IgD-negative memory B cell (primary cell): ENCODE measurements at regions not wholly inside any gene's neighbourhood (a gene's known extent, or its start where the extent isn't known, plus 50 kb on each side); places are given as distances from the start of the nearest gene placed in this dataset.
A peak's percentile ranks its signal among the peaks of the same experiment; 100 is the strongest.

Experiments used
- H3K27ac Mint-ChIP-seq, 3 donors: one replicate each; pipeline ENCODE4 v1.8.0; 2020 to 2022; ENCODE audit warnings: mild to moderate bottlenecking in 3 of 3, mixed read lengths in 3 of 3, moderate library complexity in 1 of 3
- H3K27me3 Mint-ChIP-seq: one replicate; pipeline ENCODE4 v1.8.0; 2021; ENCODE audit warnings: mixed read lengths
- H3K36me3 Mint-ChIP-seq: one replicate; pipeline ENCODE4 v1.8.0; 2020; ENCODE audit warnings: mild to moderate bottlenecking, mixed read lengths
- H3K4me1 Mint-ChIP-seq, 3 donors: one replicate each; pipeline ENCODE4 v1.8.0; 2020 to 2022; ENCODE audit warnings: mixed read lengths in 3 of 3, mild to moderate bottlenecking in 1 of 3
- H3K4me3 Mint-ChIP-seq, 4 donors: one replicate each; pipeline ENCODE4 v1.8.0; 2020 to 2022; ENCODE audit warnings: mild to moderate bottlenecking in 4 of 4, mixed read lengths in 4 of 4, moderate library complexity in 3 of 4
- H3K9me3 Mint-ChIP-seq, 3 donors: one replicate each; pipeline ENCODE4 v1.8.0; 2020 to 2021; ENCODE audit warnings: mixed read lengths in 3 of 3, mild to moderate bottlenecking in 1 of 3

DNA sequence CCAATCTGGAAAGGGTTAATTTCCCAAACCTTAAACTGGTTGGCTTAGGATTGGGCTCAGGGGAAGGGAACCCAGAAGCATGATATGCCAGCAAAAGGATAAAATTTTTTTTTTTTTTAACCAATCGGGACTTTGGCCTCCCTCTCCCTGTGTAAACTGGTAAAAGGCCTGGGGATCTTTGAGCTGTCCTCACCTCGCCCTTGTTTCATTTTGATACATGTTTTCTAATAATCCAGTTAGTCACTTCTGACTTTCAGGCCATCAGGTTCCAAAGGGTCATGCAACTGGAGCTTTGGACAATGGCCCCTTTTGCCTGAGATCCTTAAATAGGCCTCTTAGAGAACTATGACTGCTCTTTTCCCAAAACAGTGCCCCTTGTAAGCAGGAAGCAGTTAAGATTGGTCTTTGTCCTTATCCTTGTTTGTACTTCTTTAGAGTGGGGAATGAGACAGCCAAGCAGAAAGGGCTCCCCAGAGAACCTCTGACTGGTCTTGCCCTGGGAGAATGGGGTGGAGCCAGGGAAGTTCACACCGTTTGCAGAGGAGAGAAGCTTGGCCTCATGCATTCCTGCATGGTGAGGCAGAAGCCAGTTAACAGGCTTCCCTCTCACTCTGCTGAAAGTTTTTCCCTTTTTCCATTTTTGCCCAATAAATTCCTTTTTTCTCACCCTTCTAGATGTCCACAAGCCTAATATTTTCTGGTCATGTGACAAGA is 424.2 kb upstream of the CNTNAP2 start:
- peaks cover 0 to 4% (median 3%) of the 10 kb centered on the region in 3 donors for H3K9me3 Mint-ChIP-seq
- no peaks in the 10 kb centered on the region for H3K27me3 Mint-ChIP-seq
- H3K4me1 Mint-ChIP-seq, result no peaks in the 10 kb centered on the region
- H3K27ac Mint-ChIP-seq, result no peak overlapping the region
- no peaks in the 10 kb centered on the region for H3K36me3 Mint-ChIP-seq
- H3K4me3 Mint-ChIP-seq, result no peak overlapping the region

DNA sequence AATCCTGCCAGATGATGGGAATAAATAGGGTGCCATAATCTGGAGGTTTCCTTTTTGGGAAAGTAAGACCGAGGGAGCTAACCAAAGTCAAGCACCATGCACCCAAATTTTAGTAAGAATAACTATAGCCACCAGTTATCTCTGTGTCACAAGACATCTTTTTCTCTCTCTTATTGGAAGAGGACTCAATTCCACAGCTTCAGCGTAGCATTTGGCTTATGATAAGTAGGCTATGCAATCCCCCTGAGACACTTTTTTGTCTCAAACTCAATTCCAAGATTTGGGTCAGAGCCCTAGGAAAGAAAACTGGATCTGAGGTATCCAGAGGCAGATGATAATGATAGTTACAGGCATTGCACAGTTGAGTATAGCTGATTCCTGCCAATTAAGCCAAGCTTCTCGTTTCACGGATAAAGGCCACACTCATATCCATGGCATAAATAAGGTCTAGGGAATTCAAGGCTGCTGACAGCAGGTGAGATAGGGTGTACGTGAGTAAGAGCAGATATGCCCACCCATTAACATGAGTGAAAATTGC is 425.2 kb upstream of the CNTNAP2 start:
- Mint-ChIP-seq H3K27me3 (no peaks in the 10 kb centered on the region), H3K4me3 (no peak overlapping the region), H3K9me3 (peaks cover 0 to 3% (median under 1%) of the 10 kb centered on the region in 3 donors), H3K27ac (no peak overlapping the region), H3K4me1 (no peaks in the 10 kb centered on the region), H3K36me3 (no peaks in the 10 kb centered on the region)

DNA sequence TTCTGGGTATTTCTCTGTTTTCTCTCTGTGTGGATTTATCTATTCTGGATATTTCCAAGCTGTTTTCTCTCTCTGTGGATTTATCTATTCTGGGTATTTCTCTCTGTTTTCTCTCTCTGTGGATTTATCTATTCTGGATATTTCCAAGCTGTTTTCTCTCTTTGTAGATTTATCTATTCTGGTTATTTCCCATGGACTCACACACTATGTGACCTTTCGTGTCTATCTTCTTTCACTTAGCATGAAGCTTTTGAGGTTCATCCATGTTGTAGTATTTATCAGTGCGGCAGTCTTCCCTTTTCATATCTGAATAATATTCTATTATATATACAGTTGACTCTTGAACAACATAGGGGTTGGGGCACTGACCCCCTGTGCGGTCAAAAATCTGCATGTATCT is 435.0 kb upstream of the CNTNAP2 start:
- H3K4me1 Mint-ChIP-seq, result no peaks in the 10 kb centered on the region
- no peaks in the 10 kb centered on the region for H3K27me3 Mint-ChIP-seq
- no peaks in the 10 kb centered on the region for H3K36me3 Mint-ChIP-seq
- H3K9me3 Mint-ChIP-seq, result peaks cover 0 to 3% (median 2%) of the 10 kb centered on the region in 3 donors
- no peak overlapping the region for H3K4me3 Mint-ChIP-seq
- no peak overlapping the region for H3K27ac Mint-ChIP-seq

- Mint-ChIP-seq H3K27me3 (no peaks in the 10 kb centered on the region), H3K4me3 (no peak overlapping the region), H3K9me3 (peaks cover 0 to 3% (median 2%) of the 10 kb centered on the region in 3 donors), H3K27ac (no peak overlapping the region), H3K4me1 (no peaks in the 10 kb centered on the region), H3K36me3 (no peaks in the 10 kb centered on the region)
Measured at GRCh38 chr7:145681159-145681558, 435.4 kb upstream of the CNTNAP2 start.

- no peaks in the 10 kb centered on the region for H3K36me3 Mint-ChIP-seq
- peaks cover 3 to 9% (median 5%) of the 10 kb centered on the region in 3 donors for H3K9me3 Mint-ChIP-seq
- H3K4me3 Mint-ChIP-seq, result no peak overlapping the region
- peaks cover 0 to 3% (median 0%) of the 10 kb centered on the region in 3 donors for H3K4me1 Mint-ChIP-seq
- H3K27ac Mint-ChIP-seq, result no peak overlapping the region
- no peaks in the 10 kb centered on the region for H3K27me3 Mint-ChIP-seq
Measured at GRCh38 chr7:145665499-145666258, 450.9 kb upstream of the CNTNAP2 start.

GRCh38 chr7:145655666-145656065 is 460.9 kb upstream of the CNTNAP2 start:
- Mint-ChIP-seq H3K27me3 (no peaks in the 10 kb centered on the region), H3K27ac (no peak overlapping the region), H3K36me3 (no peaks in the 10 kb centered on the region), H3K9me3 (peaks cover 0 to 1% (median 0%) of the 10 kb centered on the region in 3 donors), H3K4me3 (no peak overlapping the region), H3K4me1 (no peaks in the 10 kb centered on the region)

DNA sequence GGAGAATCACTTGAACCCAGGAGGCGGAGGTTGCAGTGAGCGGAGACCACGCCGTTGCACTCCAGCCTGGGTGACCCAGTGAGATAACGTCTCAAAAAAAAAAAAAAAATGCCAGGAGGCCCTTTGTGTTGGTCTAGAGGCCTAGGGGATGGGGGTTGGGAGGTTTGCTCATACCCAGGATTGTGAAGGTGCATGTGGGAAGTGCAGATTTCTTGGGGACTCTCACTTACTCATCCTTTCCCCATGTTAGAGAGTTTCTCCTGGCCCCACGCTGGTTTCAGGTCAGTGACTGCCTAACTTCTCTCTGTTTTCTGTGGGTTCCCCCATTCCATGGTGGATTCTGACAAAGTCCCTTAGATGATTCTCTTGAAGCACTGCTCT is 471.5 kb upstream of the CNTNAP2 start:
- Mint-ChIP-seq H3K4me1 (no peaks in the 10 kb centered on the region), H3K27me3 (no peaks in the 10 kb centered on the region), H3K4me3 (peak overlapping the region in 1 of 4 donors; percentile 79), H3K36me3 (no peaks in the 10 kb centered on the region), H3K9me3 (peaks cover 2 to 8% (median 3%) of the 10 kb centered on the region in 3 donors), H3K27ac (no peak overlapping the region)

DNA sequence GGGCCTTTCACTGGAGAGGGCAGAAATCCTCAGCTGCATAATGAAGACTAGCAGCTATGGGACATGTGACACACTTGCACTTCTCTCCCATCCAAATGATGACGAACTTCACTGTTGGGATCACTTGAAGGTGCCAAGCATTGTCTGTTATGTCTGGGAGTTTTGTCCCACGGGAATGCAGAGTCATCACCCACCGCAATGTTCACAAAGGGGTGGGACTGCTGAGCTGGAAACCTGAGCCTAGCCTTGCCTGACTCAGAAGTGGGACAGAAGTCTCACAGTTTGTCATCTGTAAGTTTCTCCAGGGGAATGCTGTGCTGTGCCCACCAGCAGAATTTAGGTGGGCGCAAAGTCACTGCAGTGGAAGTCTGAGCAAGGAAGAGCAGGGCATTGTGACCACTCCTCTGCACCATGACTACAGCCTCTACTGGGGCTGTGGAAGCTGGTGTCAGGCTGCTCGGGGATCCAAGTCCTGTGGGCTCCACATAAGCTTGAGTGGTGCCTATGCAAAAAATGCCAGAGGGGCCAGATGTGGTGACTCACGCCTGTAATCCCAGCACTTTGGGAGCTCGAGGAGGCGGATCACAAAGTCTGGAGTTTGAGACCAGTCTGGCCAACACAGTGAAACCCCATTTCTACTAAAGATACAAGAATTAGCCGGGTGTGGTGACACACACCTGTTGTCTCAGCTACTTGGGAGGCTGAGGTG is 472.0 kb upstream of the CNTNAP2 start:
- H3K4me3 Mint-ChIP-seq, result no peak overlapping the region
- H3K27me3 Mint-ChIP-seq, result no peaks in the 10 kb centered on the region
- peaks cover 2 to 8% (median 6%) of the 10 kb centered on the region in 3 donors for H3K9me3 Mint-ChIP-seq
- no peaks in the 10 kb centered on the region for H3K4me1 Mint-ChIP-seq
- H3K36me3 Mint-ChIP-seq, result no peaks in the 10 kb centered on the region
- no peak overlapping the region for H3K27ac Mint-ChIP-seq

GRCh38 chr7:145643981-145644380 is 472.6 kb upstream of the CNTNAP2 start:
- peaks cover 2 to 9% (median 7%) of the 10 kb centered on the region in 3 donors for H3K9me3 Mint-ChIP-seq
- no peaks in the 10 kb centered on the region for H3K27me3 Mint-ChIP-seq
- no peak overlapping the region for H3K4me3 Mint-ChIP-seq
- no peak overlapping the region for H3K27ac Mint-ChIP-seq
- H3K36me3 Mint-ChIP-seq, result no peaks in the 10 kb centered on the region
- no peaks in the 10 kb centered on the region for H3K4me1 Mint-ChIP-seq

GRCh38 chr7:145633513-145633912 is 483.1 kb upstream of the CNTNAP2 start:
- Mint-ChIP-seq H3K4me3 (no peak overlapping the region), H3K27ac (no peak overlapping the region), H3K36me3 (no peaks in the 10 kb centered on the region)

DNA sequence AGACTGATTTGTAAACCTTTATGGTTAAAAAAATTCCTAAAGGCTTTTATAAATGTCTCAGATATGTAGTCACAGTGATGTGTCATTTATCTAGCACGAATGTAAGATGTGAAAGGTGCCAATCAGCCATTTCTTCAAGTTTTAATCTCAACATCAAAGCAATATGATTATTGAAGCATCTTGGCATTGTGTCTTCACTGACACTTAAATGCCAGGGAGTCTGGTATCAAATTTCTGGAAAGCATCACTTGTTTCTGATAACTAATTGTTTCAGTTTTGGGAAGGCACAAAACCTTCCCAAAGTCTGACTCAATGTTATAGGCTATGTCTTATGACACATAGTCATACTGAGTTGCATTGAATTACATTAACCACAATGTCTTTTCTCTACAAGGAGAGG is 492.0 kb upstream of the CNTNAP2 start:
- Mint-ChIP-seq H3K4me3 (no peak overlapping the region), H3K27me3 (no peaks in the 10 kb centered on the region), H3K9me3 (peaks cover 0 to 11% (median 0%) of the 10 kb centered on the region in 3 donors), H3K27ac (no peak overlapping the region), H3K4me1 (no peaks in the 10 kb centered on the region), H3K36me3 (no peaks in the 10 kb centered on the region)

More at GRCh38 chr7:145633513-145633912, 483.1 kb upstream of the CNTNAP2 start:
- H3K27me3 Mint-ChIP-seq, result no peaks in the 10 kb centered on the region
- H3K4me1 Mint-ChIP-seq, result peaks cover 0 to 1% (median 0%) of the 10 kb centered on the region in 3 donors
- peaks cover 0 to 4% (median 0%) of the 10 kb centered on the region in 3 donors for H3K9me3 Mint-ChIP-seq

DNA sequence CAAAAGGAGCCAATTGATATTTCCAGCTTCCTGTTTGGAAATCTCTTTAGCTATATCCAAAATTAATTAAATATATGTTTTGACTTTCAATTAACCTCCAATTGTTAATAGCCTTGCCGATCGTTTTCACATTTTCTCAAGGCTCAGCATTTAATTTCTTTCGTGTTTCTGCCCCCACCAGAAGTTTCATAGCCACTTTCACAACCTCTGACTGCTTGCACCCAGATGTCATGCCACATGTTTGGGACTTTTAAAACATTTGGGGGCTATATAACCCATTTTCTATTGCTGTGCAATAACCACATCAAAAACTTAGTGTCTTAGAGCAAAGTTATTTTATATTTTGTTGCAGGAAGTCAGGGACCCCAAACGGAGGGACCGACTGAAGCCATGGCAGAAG is 510.6 kb upstream of the CNTNAP2 start:
- peaks cover 3 to 30% (median 7%) of the 10 kb centered on the region in 3 donors for H3K9me3 Mint-ChIP-seq
- H3K27me3 Mint-ChIP-seq, result no peaks in the 10 kb centered on the region

GRCh38 chr7:145599376-145599775 is 517.2 kb upstream of the CNTNAP2 start:
- Mint-ChIP-seq H3K36me3 (no peaks in the 10 kb centered on the region), H3K9me3 (peaks cover 4 to 11% (median 4%) of the 10 kb centered on the region in 3 donors), H3K27me3 (no peaks in the 10 kb centered on the region), H3K4me1 (no peaks in the 10 kb centered on the region), H3K27ac (peak overlapping the region in 1 of 3 donors; percentile 63), H3K4me3 (no peak overlapping the region)

More for the DNA sequence above, 510.6 kb upstream of the CNTNAP2 start:
- Mint-ChIP-seq H3K4me3 (no peak overlapping the region), H3K36me3 (no peaks in the 10 kb centered on the region), H3K27ac (no peak overlapping the region), H3K4me1 (no peaks in the 10 kb centered on the region)

DNA sequence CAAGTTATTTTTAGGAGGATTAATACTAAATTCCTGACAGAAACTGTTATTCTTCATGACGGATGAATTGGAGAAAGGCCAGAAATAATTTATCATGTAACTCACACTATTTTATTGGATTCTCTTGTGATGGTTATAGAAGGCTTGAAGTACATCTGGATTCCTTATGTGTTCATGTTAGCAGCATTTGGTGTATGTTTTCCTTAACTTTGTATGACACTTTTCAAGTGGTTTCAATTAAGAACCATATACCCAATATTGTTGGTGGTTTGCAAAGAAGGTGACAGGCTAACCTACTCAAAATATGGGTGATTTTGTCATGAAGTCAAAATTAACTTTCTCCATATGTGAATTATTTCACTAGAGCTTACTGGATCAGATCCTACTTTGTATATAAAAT is 532.2 kb upstream of the CNTNAP2 start:
- no peak overlapping the region for H3K27ac Mint-ChIP-seq
- H3K4me1 Mint-ChIP-seq, result no peaks in the 10 kb centered on the region
- H3K36me3 Mint-ChIP-seq, result no peaks in the 10 kb centered on the region
- H3K9me3 Mint-ChIP-seq, result peaks cover 3 to 9% (median 4%) of the 10 kb centered on the region in 3 donors
- no peaks in the 10 kb centered on the region for H3K27me3 Mint-ChIP-seq
- H3K4me3 Mint-ChIP-seq, result no peak overlapping the region

- Mint-ChIP-seq H3K4me3 (no peak overlapping the region), H3K9me3 (peaks cover 3 to 14% (median 4%) of the 10 kb centered on the region in 3 donors), H3K27ac (no peak overlapping the region), H3K36me3 (no peaks in the 10 kb centered on the region), H3K4me1 (no peaks in the 10 kb centered on the region), H3K27me3 (no peaks in the 10 kb centered on the region)
Measured at GRCh38 chr7:145582742-145583303, 533.8 kb upstream of the CNTNAP2 start.
